IPS-NIHi11 (cell line): ENCODE measurements at regions not wholly inside any gene's neighbourhood (a gene's known extent, or its start where the extent isn't known, plus 50 kb on each side); places are given as distances from the start of the nearest gene placed in this dataset.

Experiments used
- DNase-seq: peaks from one replicate; pipeline ENCODE4 v3.0.0; 2012; ENCODE audit warnings: mixed read lengths, low spot score

GRCh38 chr2:200137691-200138090 is 168.8 kb upstream of the SPATS2L start:
- DNase-seq, result no peak

GRCh38 chr2:200138391-200139124 is 167.9 kb upstream of the SPATS2L start:
- no peak for DNase-seq

- no peak for DNase-seq
Observed at GRCh38 chr2:200144571-200144970, 161.9 kb upstream of the SPATS2L start.

GRCh38 chr2:200146501-200146900 is 160.0 kb upstream of the SPATS2L start:
- no peak for DNase-seq

- DNase-seq, result no peak
Observed at GRCh38 chr2:200147371-200147770, 159.1 kb upstream of the SPATS2L start.

GRCh38 chr2:200148366-200148765 is 158.1 kb upstream of the SPATS2L start:
- no peak for DNase-seq

GRCh38 chr2:200150411-200151086 is 155.9 kb upstream of the SPATS2L start:
- no peak for DNase-seq

GRCh38 chr2:200155652-200156051 is 150.8 kb upstream of the SPATS2L start:
- DNase-seq, result no peak

GRCh38 chr2:200156166-200156835 is 150.2 kb upstream of the SPATS2L start:
- DNase-seq, result no peak

- DNase-seq, result no peak
Observed at GRCh38 chr2:200158647-200159356, 147.7 kb upstream of the SPATS2L start.

GRCh38 chr2:200159357-200159707 is 147.2 kb upstream of the SPATS2L start:
- DNase-seq, result no peak

GRCh38 chr2:200159829-200160781 is 146.4 kb upstream of the SPATS2L start:
- DNase-seq, result no peak

- DNase-seq, result no peak
Observed at GRCh38 chr2:200161458-200161857, 145.0 kb upstream of the SPATS2L start.

GRCh38 chr2:200165687-200166086 is 140.8 kb upstream of the SPATS2L start:
- no peak for DNase-seq

GRCh38 chr2:200168641-200169555 is 137.6 kb upstream of the SPATS2L start:
- no peak for DNase-seq

- DNase-seq, result no peak
Observed at GRCh38 chr2:200170221-200170620, 136.3 kb upstream of the SPATS2L start.

GRCh38 chr2:200171731-200172482 is 134.6 kb upstream of the SPATS2L start:
- DNase-seq, result no peak

- DNase-seq, result no peak
Observed at GRCh38 chr2:200172521-200172920, 134.0 kb upstream of the SPATS2L start.

- no peak for DNase-seq
Observed at GRCh38 chr2:200172944-200173581, 133.4 kb upstream of the SPATS2L start.
